Spinal cord (tissue), 9 donors: ENCODE measurements at regions not wholly inside any gene's neighbourhood (a gene's known extent, or its start where the extent isn't known, plus 50 kb on each side); places are given as distances from the start of the nearest gene placed in this dataset.
A peak's percentile ranks its signal among the peaks of the same experiment; 100 is the strongest.

Experiments used
- DNase-seq, 6 donors: peaks; one replicate each; pipeline versions ENCODE4 v3.0.0 to v3.0.0-alpha.2; 2013 to 2015; ENCODE audit warnings: low spot score in 6 of 6, low read depth in 4 of 6
- H3K27ac ChIP-seq: one replicate; pipeline ENCODE4 v1.5.1; 2013; ENCODE audit warnings: low read depth, low read length, control low read depth
- H3K27me3 ChIP-seq: one replicate; pipeline ENCODE4 v1.6.1; 2013; ENCODE audit warnings: low read length; ENCODE audit not compliant: control insufficient read depth, insufficient read depth
- H3K36me3 ChIP-seq: one replicate; pipeline ENCODE4 v1.6.1; 2013; ENCODE audit warnings: low read length; ENCODE audit not compliant: control insufficient read depth, insufficient read depth
- H3K4me1 ChIP-seq: one replicate; pipeline ENCODE4 v1.6.1; 2013; ENCODE audit warnings: low read length; ENCODE audit not compliant: control insufficient read depth, insufficient read depth
- H3K4me3 ChIP-seq: one replicate; pipeline ENCODE4 v1.5.1; 2013; ENCODE audit warnings: low read depth, low read length, control low read depth
- H3K9me3 ChIP-seq: one replicate; pipeline ENCODE4 v1.6.1; 2013; ENCODE audit warnings: low read length; ENCODE audit not compliant: control insufficient read depth, insufficient read depth
- WGBS: methylation state at CpG from one replicate; pipeline ENCODE4 v1.1.5; 2013; ENCODE audit warnings: missing lambda C conversion rate; ENCODE audit not compliant: insufficient coverage; 5-methylcytosine and 5-hydroxymethylcytosine counted together
- donor health status: healthy.

DNA sequence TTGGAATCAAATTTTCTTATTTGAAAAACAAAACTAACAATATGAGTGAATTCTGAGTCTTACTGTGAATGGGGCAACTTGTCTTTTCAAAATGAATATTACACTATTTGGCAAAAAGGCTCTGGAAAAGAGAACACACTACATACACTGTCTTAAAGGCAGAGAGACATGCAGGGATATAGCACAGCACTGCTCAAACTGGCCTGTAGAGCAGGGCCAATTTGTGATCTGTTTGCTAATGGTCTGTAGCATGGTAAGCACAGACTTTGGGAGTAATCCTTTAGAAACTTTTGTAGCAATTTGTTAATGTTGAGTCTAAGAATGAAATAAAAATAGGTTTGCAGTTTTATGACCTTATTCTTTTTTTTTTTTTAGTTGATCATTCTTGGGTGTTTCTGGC is 679.8 kb upstream of the SGO1 start:
- no peaks in the 10 kb centered on the region for H3K4me1 ChIP-seq
- no peaks in the 10 kb centered on the region for H3K36me3 ChIP-seq
- H3K27ac ChIP-seq: no peak overlapping the region
- H3K9me3 ChIP-seq: no peaks in the 10 kb centered on the region
- H3K4me3 ChIP-seq: no peak overlapping the region
- no peak for DNase-seq
- H3K27me3 ChIP-seq: no peaks in the 10 kb centered on the region

DNA sequence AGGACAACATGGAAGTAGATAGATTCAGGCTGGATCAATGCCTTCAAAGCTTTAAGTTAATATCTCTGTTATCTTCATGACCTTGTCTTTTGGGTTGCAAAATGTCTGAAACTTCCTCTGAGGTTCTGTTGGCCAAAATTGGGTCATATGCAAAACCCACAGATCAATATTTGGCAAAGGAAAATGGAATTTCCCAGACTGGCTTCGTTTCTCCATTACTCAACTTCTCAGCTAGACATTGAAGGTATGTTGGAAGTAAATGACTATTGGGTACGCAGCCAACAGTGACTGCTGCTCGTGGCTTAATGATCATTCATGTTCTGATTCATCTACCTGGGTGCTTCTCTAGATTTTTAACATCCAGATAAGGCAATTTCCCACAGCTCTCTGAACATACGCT is 675.4 kb upstream of the SGO1 start:
- no peak for DNase-seq
- Histone ChIP-seq H3K4me1 (no peaks in the 10 kb centered on the region), H3K27ac (no peak overlapping the region), H3K9me3 (no peaks in the 10 kb centered on the region), H3K36me3 (no peaks in the 10 kb centered on the region), H3K4me3 (no peak overlapping the region), H3K27me3 (no peaks in the 10 kb centered on the region)
- WGBS: 87% methylated on average over 3 of the region's 4 CpGs

DNA sequence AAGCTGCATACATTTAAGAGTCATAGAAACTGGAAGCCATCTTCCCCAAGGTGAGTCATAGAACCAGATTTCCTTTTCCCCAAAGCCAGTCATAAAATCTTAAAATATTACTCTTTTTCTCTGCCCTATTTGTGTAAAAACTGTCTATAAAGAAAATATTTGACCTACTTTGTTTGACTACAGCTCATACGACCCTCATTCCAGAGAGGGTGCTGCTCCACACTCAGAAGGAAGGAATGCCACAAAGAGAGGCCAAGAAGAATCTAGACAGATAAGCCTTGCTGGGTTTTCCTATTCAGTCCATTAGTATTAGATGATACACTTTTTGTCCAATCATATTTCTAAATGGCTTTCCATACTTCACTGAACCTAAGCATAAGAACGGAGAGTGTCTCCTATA is 671.6 kb upstream of the SGO1 start:
- no peak overlapping the region for H3K27ac ChIP-seq
- no peaks in the 10 kb centered on the region for H3K9me3 ChIP-seq
- 57% methylated on average over 1 of the region's 2 CpGs for WGBS
- no peak for DNase-seq
- no peak overlapping the region for H3K4me3 ChIP-seq
- H3K27me3 ChIP-seq: no peaks in the 10 kb centered on the region
- H3K4me1 ChIP-seq: no peaks in the 10 kb centered on the region
- H3K36me3 ChIP-seq: no peaks in the 10 kb centered on the region

DNA sequence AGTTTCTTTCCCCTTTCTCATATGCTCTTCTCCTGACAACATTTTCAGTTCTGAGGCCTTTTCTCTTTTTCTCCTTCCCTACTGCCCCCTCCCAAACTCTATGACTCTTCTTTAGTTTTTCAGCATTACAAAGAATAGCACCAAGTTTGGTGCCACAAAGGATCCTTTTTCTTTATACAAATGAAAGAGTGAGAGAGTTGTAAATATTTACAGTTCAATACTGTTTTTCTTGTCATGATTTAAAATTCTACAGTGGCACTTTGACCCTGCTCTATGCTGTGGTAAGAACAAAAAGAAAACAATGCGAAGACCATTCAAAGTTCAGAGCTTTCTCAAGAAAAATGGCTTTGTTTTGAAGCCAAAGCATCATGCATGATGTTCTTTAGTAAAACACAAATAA is 667.9 kb upstream of the SGO1 start:
- H3K36me3 ChIP-seq: no peaks in the 10 kb centered on the region
- H3K9me3 ChIP-seq: no peaks in the 10 kb centered on the region
- no peaks in the 10 kb centered on the region for H3K27me3 ChIP-seq
- no peak overlapping the region for H3K27ac ChIP-seq
- WGBS: 100% methylated on average over 1 of the region's 1 CpG
- no peaks in the 10 kb centered on the region for H3K4me1 ChIP-seq
- DNase-seq: no peak
- H3K4me3 ChIP-seq: no peak overlapping the region

DNA sequence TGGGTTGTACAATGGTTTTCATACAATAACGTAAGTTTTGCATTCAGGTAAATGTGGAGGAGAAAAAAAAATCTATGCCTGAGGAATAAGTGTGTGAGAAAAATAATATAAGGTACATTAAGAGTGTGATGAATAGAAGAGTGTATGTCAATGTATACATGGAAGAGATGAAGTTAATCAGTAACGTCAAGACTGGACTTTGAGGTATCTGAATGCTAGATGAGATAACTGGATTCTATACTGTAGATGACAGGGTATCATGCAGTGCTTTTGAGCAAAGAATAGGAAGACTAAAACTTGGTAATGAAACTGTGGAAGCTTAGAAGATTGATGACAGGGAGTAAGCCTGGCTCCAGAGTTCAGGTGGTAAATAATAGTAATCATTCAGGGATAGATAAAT is 666.7 kb upstream of the SGO1 start:
- Histone ChIP-seq H3K4me1 (no peaks in the 10 kb centered on the region), H3K27me3 (no peaks in the 10 kb centered on the region), H3K27ac (no peak overlapping the region), H3K4me3 (no peak overlapping the region), H3K36me3 (no peaks in the 10 kb centered on the region), H3K9me3 (no peaks in the 10 kb centered on the region)
- DNase-seq: no peak
- WGBS: 84% methylated on average over 2 of the region's 2 CpGs

DNA sequence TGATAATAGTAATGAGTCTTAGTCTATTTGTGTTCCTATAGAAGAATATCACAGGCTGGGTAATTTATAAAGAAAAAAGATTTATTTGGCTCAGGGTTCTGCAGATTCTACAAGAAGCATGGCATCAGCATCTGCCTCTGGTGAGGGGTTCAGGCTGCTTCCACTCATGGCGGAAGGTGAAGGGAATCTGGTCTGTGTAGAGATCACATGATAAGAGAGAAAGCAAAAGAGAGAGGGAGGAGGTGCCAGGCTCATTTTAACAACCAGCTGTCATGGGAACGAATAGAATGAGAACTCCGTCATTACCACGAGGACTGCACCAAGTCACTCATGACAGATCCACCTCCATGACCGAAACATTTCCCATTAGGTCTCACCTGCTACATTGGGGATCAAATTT is 664.0 kb upstream of the SGO1 start:
- 89% methylated on average over 3 of the region's 5 CpGs for WGBS
- no peaks in the 10 kb centered on the region for H3K36me3 ChIP-seq
- H3K9me3 ChIP-seq: no peaks in the 10 kb centered on the region
- no peak overlapping the region for H3K27ac ChIP-seq
- no peaks in the 10 kb centered on the region for H3K4me1 ChIP-seq
- no peak overlapping the region for H3K4me3 ChIP-seq
- DNase-seq: no peak
- no peaks in the 10 kb centered on the region for H3K27me3 ChIP-seq

DNA sequence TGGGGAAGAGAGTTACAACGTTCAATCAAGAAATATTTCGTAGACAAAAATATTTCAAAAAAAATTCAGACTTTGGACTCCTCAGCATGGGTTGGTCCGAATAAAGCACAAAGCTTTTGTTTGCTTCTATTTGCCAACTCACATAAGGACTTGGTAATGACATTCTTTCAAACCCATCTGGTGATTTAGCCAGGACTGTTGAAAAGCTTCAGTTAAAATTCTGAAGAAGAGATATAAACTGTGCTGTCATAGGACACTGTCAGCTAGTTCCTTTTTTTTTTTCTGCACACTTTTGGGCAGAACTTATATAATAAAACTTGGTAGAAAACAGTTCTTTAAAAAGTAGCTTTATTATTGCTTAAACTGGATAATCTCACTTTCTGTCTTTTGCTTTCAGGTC is 660.8 kb upstream of the SGO1 start:
- peak in 1 of 6 donors; percentile 32 for DNase-seq
- Histone ChIP-seq H3K4me1 (no peaks in the 10 kb centered on the region), H3K4me3 (no peak overlapping the region), H3K9me3 (no peaks in the 10 kb centered on the region), H3K27me3 (no peaks in the 10 kb centered on the region), H3K36me3 (no peaks in the 10 kb centered on the region), H3K27ac (no peak overlapping the region)
- WGBS: 80% methylated on average over 2 of the region's 3 CpGs

DNA sequence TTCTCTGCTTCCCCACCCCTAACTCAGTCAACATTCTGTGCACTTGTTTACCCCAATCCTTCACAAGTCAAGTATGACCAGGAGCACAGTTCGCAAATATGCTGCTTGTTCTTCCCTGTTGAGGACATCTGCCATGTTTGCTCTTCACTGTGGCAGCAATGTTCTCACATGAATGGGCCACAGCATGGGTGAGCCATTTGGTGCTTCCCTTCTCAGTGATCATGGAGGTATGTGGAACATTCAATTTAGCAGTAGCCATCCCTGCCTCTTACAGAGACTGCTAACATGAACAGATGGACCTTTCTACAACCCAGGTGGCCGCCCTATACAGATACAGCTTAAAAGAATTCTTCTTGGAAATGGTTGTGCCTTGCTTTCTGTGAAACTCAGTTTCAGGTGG is 660.1 kb upstream of the SGO1 start:
- peak in 2 of 6 donors; percentile 32 to 65 for DNase-seq
- H3K4me1 ChIP-seq: no peaks in the 10 kb centered on the region
- H3K27ac ChIP-seq: no peak overlapping the region
- H3K27me3 ChIP-seq: no peaks in the 10 kb centered on the region
- H3K36me3 ChIP-seq: no peaks in the 10 kb centered on the region
- H3K9me3 ChIP-seq: no peaks in the 10 kb centered on the region
- H3K4me3 ChIP-seq: no peak overlapping the region
- WGBS: 100% methylated on average over 2 of the region's 2 CpGs

DNA sequence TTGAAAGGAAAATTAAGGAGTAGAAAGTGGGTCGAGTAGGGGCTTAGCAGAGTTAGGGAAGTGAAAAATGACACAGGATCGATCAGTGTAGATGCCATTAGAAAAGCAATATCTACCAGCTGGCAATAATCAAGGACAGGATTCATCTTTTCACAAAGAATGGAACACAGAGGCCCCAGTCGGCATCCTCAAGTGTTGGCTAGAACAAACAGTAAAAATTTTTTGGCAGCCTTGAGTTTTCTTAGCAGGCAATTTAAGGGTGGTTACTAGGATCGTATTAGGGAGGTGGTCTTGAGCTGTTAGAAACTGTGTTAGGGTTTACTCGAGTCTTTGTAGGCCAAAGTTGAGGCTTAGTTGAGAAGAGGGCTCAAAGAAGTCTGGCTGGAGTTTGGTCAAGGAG is 658.8 kb upstream of the SGO1 start:
- WGBS: 95% methylated on average over 2 of the region's 5 CpGs
- Histone ChIP-seq H3K36me3 (no peaks in the 10 kb centered on the region), H3K27ac (no peak overlapping the region), H3K27me3 (no peaks in the 10 kb centered on the region), H3K4me3 (no peak overlapping the region), H3K9me3 (no peaks in the 10 kb centered on the region), H3K4me1 (no peaks in the 10 kb centered on the region)
- DNase-seq: no peak

DNA sequence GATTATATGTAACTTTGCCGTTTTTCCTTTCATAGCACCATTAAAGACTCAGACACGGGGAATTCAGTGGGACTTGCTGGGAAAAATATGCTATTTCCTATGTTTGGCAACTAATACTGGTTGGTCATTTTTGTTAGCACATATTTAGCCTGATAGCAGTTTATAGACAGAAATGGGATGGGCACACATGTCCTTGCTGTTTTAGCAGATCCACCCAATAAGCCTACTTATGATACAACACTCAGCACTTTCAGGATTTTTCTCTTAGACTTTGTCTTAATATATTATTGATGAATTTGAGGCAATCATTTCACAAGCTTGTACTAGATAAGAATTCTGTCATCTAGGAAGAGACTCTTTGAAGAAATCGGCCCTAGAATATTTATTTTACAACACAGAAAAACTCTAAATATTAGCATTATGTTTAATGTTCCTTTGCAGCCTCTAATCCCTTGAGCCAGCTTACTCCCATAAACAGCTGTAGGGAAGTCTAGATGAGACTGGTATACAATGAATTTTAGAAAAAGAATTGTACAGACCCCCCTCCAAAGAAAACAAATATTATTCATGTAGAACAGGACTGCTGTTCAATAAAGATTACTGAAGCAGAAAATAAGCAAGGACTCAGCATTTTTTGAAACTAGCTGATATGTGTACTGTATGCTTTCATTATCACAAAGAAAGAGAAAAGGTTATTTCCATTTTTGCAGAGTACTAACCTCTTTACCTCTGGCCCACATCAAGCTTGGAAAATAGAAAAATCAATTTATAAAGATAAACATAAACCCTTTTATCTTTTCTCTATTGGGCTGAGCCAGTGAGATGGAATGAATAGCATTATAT is 656.8 kb upstream of the SGO1 start:
- Histone ChIP-seq H3K4me1 (no peaks in the 10 kb centered on the region), H3K4me3 (no peak overlapping the region), H3K27ac (no peak overlapping the region), H3K27me3 (no peaks in the 10 kb centered on the region), H3K9me3 (no peaks in the 10 kb centered on the region), H3K36me3 (no peaks in the 10 kb centered on the region)
- DNase-seq: peak in 1 of 6 donors; percentile 39
- WGBS: no CpG with 5 or more reads among the region's 3 CpGs
